ENCODE measurements at regions not wholly inside any gene's neighbourhood (a gene's known extent, or its start where the extent isn't known, plus 50 kb on each side); places are given as distances from the start of the nearest gene placed in this dataset.

DNA sequence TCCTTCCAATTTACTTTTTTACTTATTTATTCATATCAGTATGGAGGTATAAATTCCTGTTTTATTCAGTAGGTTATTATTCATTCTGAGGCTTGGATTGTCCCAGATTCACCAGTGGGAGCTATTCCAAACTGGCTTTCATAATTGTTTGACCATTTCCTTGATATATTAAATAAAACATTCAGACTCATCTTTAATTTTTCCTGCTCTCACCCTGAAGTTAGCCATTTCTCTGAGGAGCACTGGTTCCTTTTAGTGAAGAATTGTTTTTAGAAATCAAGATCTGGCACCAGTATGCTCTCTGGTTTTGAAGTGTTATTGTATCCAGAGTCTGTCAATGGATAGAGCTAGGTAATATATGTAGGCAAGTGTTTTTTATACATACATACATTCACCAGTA lies 66.9 kb upstream of the DCBLD2 start:
- TF ChIP-seq, protein P1, sequence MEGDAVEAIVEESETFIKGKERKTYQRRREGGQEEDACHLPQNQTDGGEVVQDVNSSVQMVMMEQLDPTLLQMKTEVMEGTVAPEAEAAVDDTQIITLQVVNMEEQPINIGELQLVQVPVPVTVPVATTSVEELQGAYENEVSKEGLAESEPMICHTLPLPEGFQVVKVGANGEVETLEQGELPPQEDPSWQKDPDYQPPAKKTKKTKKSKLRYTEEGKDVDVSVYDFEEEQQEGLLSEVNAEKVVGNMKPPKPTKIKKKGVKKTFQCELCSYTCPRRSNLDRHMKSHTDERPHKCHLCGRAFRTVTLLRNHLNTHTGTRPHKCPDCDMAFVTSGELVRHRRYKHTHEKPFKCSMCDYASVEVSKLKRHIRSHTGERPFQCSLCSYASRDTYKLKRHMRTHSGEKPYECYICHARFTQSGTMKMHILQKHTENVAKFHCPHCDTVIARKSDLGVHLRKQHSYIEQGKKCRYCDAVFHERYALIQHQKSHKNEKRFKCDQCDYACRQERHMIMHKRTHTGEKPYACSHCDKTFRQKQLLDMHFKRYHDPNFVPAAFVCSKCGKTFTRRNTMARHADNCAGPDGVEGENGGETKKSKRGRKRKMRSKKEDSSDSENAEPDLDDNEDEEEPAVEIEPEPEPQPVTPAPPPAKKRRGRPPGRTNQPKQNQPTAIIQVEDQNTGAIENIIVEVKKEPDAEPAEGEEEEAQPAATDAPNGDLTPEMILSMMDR (conservative IDR thresholded peaks at IDR 0.05; ENCODE audit: low read length): no peak
- TF ChIP-seq EZH2phosphoT487 (IDR thresholded peaks at IDR 0.05; ENCODE audit: borderline replicate concordance): no peak
